Stimulated activated CD4-positive, alpha-beta T cell treated with anti-CD3 and anti-CD28 coated beads, Interleukin-4, amount 100 ng/mL, for 24 hours (primary cell): ENCODE measurements at regions not wholly inside any gene's neighbourhood (a gene's known extent, or its start where the extent isn't known, plus 50 kb on each side); places are given as distances from the start of the nearest gene placed in this dataset.

Source experiments
- DNase-seq: peaks from one replicate; pipeline ENCODE4 v3.0.0-alpha.2; 2020

- DNase-seq: no peak
Measured at GRCh38 chr2:151028691-151029176, 232.9 kb downstream of the RBM43 start.

- DNase-seq: no peak
Measured at GRCh38 chr2:151027151-151027550, 234.5 kb downstream of the RBM43 start.

DNA sequence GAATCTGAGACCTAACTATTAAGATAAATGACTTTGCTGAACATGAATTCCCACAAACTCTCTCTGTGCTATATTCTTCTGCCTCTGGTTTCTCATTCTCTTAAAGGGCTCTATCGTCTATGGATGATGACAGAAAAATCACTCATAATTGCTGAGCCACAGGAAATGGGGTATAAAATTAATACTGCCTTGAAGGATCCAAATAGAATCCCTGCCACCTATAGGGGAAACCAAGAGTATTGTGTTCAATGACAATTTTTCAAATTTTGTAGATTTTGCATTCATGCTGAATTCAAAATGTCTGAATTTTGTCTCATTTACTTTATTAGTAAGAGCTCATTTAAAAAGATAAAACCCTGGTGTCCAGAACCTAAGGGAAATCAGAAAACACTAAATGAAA is 235.8 kb downstream of the RBM43 start:
- DNase-seq: no peak

- no peak for DNase-seq
Measured at GRCh38 chr2:151024696-151025251, 236.9 kb downstream of the RBM43 start.

DNA sequence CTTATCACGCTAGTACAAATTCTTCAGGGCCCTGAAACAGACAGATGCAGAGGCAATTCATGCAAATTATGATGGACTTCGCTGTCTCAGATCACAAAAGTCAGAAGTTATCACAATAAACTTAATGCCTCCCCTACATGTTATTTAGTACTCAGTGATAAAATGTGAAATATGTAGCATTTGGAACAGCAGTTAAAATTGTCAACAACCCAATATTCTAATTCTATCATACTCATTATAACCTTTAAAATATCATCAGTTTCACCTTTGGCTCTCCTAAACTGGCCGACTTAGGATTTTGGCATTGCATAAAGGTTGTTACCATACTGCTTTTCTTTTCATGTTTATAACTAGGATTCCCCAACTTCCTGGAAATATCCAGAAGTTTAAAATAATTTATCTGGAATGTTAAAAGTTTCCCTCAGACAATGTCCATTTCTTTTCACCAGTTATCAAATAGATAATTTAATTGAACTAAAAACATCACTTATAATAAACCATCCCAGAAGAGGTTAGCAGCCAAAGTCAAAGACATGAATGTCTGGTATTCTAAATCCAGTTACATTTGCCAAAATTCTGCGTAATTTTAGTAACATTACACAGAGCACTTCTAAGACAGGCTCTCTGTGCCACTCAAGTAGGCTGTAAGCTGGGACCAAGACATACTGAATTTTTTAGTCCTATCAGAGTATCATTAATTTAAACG is 239.8 kb downstream of the RBM43 start:
- no peak for DNase-seq

- no peak for DNase-seq
Measured at GRCh38 chr2:151020411-151020810, 241.3 kb downstream of the RBM43 start.

DNA sequence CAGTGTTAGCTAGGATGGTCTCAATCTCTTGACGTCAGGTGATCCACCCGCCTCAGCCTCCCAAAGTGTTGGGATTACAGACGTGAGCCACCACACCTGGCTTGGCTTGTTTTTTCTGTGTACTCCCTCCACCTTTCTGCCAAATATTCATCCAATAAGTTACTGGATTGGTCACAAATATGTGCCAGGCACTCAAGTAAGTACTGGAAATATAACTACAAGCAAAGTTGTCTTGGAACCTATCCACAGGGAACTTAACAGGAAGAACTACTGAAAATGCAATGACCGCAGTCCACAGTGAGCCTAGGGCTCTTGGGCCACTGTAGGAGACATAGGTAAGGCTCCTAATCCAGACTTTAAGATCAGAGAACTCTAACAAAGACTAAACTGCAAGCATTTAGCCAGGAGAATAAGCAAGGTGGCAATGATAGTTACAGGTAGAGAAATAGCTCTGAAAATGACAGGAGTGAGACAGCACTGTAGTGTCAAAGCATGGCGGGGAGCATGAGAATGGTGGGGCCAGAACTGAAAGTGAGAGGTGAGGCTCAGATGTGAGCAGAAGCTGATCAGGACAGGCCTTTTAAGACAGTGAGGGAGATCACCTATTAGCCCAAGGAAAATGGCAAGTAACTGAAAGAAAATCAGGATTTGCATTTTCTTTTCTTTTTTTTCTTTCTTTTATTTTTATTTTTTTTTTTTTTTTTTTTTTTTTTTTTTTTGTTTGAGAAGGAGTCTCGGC is 252.1 kb downstream of the RBM43 start:
- no peak for DNase-seq

DNA sequence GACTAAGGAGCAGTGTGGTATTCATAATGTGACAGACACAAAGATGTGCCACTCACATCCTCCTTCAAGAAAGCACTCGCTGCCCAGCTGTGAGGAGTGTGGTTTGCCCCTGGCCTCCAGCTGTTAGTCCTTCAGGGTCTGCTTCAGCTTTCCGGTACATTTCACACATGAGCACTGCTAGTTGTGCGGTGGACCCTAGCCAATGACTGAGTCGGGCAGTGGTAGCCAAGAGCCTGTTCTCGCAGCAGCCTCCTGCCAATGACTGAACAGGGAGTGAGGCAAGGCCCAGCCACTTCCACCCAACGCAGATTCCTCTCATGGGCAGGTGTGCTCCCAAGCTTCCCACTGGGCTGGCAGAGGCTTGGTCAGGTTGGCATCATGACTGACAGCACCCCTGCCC is 254.3 kb downstream of the RBM43 start:
- no peak for DNase-seq

- no peak for DNase-seq
Measured at GRCh38 chr2:151002959-151003600, 258.6 kb downstream of the RBM43 start.

DNA sequence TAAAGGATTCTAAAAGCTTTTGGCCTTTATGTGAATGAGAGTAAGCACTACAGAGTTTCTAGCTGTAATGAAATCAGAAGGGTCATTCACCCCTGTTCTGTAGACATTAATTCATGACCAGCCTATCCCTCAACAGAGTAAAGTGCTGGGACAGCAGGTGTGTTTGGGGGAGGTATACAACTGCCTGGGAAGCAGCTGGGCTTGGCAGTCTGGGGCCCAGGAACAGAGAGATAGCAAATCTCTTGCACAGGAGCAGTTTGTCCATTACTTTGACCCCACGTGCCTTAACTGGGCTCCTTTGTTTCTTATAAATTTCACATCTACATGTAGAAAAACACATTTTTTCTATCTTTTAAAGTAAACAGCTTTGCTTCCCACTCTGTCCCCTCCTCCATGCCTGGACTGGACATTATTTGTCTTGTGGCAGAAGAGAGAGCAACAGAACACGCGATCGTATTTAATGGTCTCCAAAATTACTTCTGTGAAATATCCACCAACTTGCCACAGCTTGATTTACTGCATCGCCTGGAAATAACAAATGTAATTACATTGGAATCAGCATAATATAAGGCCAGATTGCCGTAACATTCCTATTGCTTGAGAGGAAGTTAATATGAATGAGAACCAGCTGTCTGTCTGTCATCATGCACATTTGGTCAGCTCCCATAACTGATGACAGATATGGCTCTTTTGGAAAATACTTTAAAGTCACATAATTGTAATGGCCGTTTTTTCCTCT is 263.8 kb downstream of the RBM43 start:
- DNase-seq: no peak

DNA sequence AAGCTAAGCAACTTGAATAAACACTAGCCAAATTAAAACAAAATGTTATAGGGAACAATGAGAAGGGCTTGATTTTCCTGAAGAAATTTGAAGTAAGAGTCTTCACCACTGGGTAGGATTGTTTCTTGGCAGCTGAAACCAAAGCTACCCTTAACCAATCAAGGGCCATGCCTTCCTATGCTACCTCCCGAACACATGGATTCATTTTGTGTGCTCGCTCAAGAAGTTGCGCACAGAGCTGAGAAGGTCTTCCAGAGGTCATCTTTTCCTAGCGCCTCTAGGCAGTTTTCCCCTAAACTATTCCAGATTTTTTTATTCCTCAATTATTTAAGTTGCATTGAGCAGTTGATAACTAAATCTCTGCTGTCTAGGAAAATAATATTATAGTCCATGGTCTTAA is 264.6 kb downstream of the RBM43 start:
- DNase-seq: no peak

DNA sequence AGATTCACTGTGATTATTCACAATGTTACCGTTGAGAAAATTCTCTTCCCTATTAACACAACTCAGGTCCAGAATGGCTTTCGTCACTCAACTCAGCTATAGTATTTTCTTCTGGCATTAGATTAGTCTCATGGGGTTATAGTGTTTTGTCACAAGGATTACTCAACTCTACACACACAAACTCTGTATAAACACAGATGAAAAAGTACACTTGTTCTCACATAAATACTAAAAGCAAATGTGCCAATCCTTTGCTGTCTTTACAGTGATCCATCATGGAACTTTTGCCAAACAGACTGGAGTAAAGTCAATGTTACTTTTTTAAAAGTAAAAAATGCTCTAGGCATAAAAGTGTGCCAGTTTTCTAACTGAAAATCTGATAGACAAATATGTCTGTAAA is 267.6 kb downstream of the RBM43 start:
- no peak for DNase-seq

DNA sequence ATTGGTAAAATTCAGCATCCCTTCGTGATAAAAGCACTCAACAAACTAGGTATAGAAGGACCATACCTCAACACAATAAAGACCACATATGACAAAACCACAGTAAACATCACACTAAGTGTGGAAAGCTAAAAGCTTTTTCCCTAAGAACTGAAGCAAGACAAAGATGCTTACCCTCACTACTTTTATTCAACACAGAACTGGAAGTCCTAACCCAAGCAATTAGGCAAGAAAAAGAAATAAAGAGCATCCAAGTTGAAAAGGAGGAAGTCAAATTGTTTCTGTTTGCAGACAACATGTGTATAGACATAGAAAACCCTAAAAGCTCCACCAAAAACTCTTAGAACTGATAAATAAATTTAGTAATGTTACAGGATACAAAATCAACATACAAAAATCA is 271.7 kb downstream of the RBM43 start:
- DNase-seq: no peak

DNA sequence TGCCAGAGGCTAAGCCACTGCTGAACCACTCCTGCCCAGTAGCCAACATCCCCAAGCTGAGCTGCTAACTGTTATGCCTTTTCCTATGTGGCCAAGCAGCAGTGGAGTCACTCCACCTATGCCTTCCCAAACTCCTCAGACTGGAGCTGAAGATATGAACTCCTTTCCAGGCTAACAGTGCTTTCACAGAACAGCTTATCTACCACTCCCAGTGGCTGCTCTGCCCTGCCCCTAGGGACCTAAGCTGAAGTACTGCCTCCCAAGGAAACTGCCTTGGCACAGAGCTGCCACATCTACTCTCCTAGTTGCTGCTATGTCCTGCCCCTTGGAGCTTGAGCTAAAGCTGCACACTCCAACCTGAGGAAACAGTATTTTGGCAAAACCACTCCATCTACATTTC is 275.9 kb downstream of the RBM43 start:
- DNase-seq: no peak

- DNase-seq: no peak
Measured at GRCh38 chr2:150983314-150983897, 278.3 kb downstream of the RBM43 start.

DNA sequence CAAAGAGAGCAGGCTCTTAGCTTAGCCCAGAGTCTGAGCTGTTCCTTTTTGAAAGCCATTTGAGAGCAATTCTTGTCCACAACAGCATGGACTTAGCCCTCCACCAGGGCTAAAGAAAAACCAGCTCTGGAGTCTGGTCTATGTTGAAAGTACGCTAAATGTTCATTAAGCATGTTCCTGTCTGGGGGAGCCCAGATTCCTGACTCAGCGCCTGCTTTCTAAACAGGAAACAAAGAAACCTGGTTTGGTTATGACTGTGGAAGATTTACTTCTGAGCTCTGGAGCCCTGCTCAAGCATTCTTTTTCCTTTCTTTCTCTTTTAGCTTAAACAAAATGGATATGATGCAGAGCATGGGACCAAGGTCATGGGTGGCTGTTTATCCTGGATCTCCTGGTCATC is 279.8 kb downstream of the RBM43 start:
- DNase-seq: no peak

- no peak for DNase-seq
Measured at GRCh38 chr2:150978053-150978452, 283.6 kb downstream of the RBM43 start.

DNA sequence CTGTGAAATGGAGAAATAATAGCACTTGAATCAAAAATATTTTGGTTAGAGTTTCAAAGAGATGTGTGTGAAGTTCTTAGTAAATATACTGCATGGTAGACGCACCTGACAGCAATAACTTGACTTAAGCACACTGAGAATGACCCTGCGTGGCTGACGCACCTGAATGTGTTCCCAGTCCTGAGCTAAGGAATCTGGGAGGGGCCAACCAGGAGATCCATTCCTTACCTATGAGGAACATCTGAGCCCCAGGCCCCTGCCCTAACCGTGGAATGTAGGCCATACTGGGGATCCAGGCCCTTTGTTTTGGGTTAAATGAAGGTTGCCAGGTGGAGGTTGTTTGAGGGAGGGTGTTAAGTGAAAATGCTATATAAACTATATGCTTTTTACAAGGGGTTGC is 284.4 kb downstream of the RBM43 start:
- no peak for DNase-seq

GRCh38 chr2:150976604-150977003 is 285.1 kb downstream of the RBM43 start:
- DNase-seq: no peak

- no peak for DNase-seq
Measured at GRCh38 chr2:150974864-150975263, 286.8 kb downstream of the RBM43 start.

GRCh38 chr2:150974234-150974633 is 287.4 kb downstream of the RBM43 start:
- no peak for DNase-seq

DNA sequence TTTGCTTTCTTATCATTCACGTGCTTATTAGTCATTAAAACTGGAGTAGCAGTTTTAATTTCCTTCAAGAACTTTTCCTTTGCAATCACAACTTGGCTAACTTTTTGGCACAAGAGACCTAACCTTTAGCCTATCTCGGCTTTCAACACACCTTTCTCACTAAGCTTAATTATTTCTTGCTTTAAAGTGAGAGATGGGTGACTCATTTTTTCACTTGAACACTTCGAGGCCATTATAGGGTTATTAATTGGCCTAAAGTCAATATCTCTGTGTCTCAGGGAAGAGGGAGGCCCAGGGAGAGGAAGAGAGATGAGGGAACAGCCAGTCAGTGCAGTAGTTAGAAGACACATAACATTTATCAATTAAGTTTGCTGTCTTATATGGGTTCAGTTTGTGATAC is 289.8 kb downstream of the RBM43 start:
- DNase-seq: no peak

GRCh38 chr2:150963336-150963735 is 298.3 kb downstream of the RBM43 start:
- no peak for DNase-seq
